C4-2B (cell line): ENCODE measurements at regions not wholly inside any gene's neighbourhood (a gene's known extent, or its start where the extent isn't known, plus 50 kb on each side); places are given as distances from the start of the nearest gene placed in this dataset.

Experiments used
- CTCF ChIP-seq: fragments of 450-650 bp; conservative IDR thresholded peaks from 2 replicates; pipeline ENCODE4 v1.5.1; 2017; ENCODE audit warnings: mild to moderate bottlenecking
- ZFX ChIP-seq: fragments of 450-650 bp; IDR thresholded peaks from 2 replicates; pipeline ENCODE4 v1.6.1; 2017

GRCh38 chr9:105052346-105052745 lies 124.4 kb upstream of the ABCA1 start:
- TF ChIP-seq CTCF (no peak), ZFX (no peak)
